ENCODE measurements at regions not wholly inside any gene's neighbourhood (a gene's known extent, or its start where the extent isn't known, plus 50 kb on each side); places are given as distances from the start of the nearest gene placed in this dataset.

DNA sequence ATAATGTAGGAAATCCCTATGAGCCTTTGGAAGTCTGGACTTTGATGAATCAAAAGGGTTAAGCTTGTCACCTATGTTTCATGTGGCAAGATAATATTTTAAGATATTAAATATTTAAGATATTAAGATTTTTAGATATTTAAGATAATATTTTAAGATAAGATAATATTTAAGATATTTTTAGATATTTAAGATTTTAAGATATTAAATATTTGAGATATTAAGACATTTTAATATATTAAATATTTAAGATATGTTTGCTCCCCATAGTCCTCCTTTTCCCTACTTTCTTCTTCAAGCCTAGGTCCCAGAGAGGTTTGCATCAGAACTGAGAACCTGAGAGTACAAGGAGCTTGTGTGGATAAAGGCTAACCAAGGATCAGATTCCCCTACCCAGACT lies 478.4 kb upstream of the IGFBP7 start:
- H3K4me1 ChIP-seq (ENCODE audit: control insufficient read depth in 2 of 2, insufficient read depth in 2 of 2, low read length in 1 of 2): no peaks in the 10 kb centered on the region
- H3K27ac ChIP-seq (ENCODE audit: low read depth in 2 of 2, low read length in 1 of 2): no peak overlapping the region
- H3K4me3 ChIP-seq (ENCODE audit: low read depth in 1 of 2, low read length in 2 of 2): no peak overlapping the region
- H3K36me3 ChIP-seq (ENCODE audit: control insufficient read depth in 2 of 2, insufficient read depth in 2 of 2, low read length in 1 of 2): no peaks in the 10 kb centered on the region
- no peaks in the 10 kb centered on the region for H3K27me3 ChIP-seq (ENCODE audit: control insufficient read depth in 1 of 2, insufficient read depth in 2 of 2, low read length in 2 of 2)
- no peaks in the 10 kb centered on the region for H3K9me3 ChIP-seq (ENCODE audit: control insufficient read depth in 2 of 2, insufficient read depth in 1 of 2, low read depth in 1 of 2, low read length in 1 of 2)

GRCh38 chr4:57580710-57581599 lies 470.8 kb upstream of the IGFBP7 start:
- H3K4me1 ChIP-seq (ENCODE audit: control insufficient read depth in 2 of 2, insufficient read depth in 2 of 2, low read length in 1 of 2): no peaks in the 10 kb centered on the region
- H3K27ac ChIP-seq (ENCODE audit: low read depth in 2 of 2, low read length in 1 of 2): no peak overlapping the region
- no peaks in the 10 kb centered on the region for H3K36me3 ChIP-seq (ENCODE audit: control insufficient read depth in 2 of 2, insufficient read depth in 2 of 2, low read length in 1 of 2)
- H3K4me3 ChIP-seq (ENCODE audit: low read depth in 1 of 2, low read length in 2 of 2): no peak overlapping the region
- no peaks in the 10 kb centered on the region for H3K9me3 ChIP-seq (ENCODE audit: control insufficient read depth in 2 of 2, insufficient read depth in 1 of 2, low read depth in 1 of 2, low read length in 1 of 2)
- no peaks in the 10 kb centered on the region for H3K27me3 ChIP-seq (ENCODE audit: control insufficient read depth in 1 of 2, insufficient read depth in 2 of 2, low read length in 2 of 2)

GRCh38 chr4:57575426-57575825 lies 465.2 kb upstream of the IGFBP7 start:
- Histone ChIP-seq H3K9me3 (ENCODE audit: control insufficient read depth in 2 of 2, insufficient read depth in 1 of 2, low read depth in 1 of 2, low read length in 1 of 2) (no peaks in the 10 kb centered on the region), H3K27ac (ENCODE audit: low read depth in 2 of 2, low read length in 1 of 2) (no peak overlapping the region), H3K27me3 (ENCODE audit: control insufficient read depth in 1 of 2, insufficient read depth in 2 of 2, low read length in 2 of 2) (no peaks in the 10 kb centered on the region), H3K36me3 (ENCODE audit: control insufficient read depth in 2 of 2, insufficient read depth in 2 of 2, low read length in 1 of 2) (no peaks in the 10 kb centered on the region), H3K4me3 (ENCODE audit: low read depth in 1 of 2, low read length in 2 of 2) (no peak overlapping the region), H3K4me1 (ENCODE audit: control insufficient read depth in 2 of 2, insufficient read depth in 2 of 2, low read length in 1 of 2) (no peaks in the 10 kb centered on the region)
- WGBS, 2 donors: 59 to 65% methylated on average over 2 of the region's 2 CpGs

- Histone ChIP-seq H3K4me3 (ENCODE audit: low read depth in 1 of 2, low read length in 2 of 2) (no peak overlapping the region), H3K27me3 (ENCODE audit: control insufficient read depth in 1 of 2, insufficient read depth in 2 of 2, low read length in 2 of 2) (no peaks in the 10 kb centered on the region), H3K4me1 (ENCODE audit: control insufficient read depth in 2 of 2, insufficient read depth in 2 of 2, low read length in 1 of 2) (no peaks in the 10 kb centered on the region), H3K27ac (ENCODE audit: low read depth in 2 of 2, low read length in 1 of 2) (no peak overlapping the region), H3K9me3 (ENCODE audit: control insufficient read depth in 2 of 2, insufficient read depth in 1 of 2, low read depth in 1 of 2, low read length in 1 of 2) (no peaks in the 10 kb centered on the region), H3K36me3 (ENCODE audit: control insufficient read depth in 2 of 2, insufficient read depth in 2 of 2, low read length in 1 of 2) (no peaks in the 10 kb centered on the region)
- 65 to 66% methylated on average over 5 of the region's 5 CpGs for WGBS, 2 donors
Observed at GRCh38 chr4:57554556-57555092, 444.4 kb upstream of the IGFBP7 start.

GRCh38 chr4:57553728-57554127 lies 443.5 kb upstream of the IGFBP7 start:
- Histone ChIP-seq H3K27me3 (ENCODE audit: control insufficient read depth in 1 of 2, insufficient read depth in 2 of 2, low read length in 2 of 2) (no peaks in the 10 kb centered on the region), H3K9me3 (ENCODE audit: control insufficient read depth in 2 of 2, insufficient read depth in 1 of 2, low read depth in 1 of 2, low read length in 1 of 2) (no peaks in the 10 kb centered on the region), H3K4me1 (ENCODE audit: control insufficient read depth in 2 of 2, insufficient read depth in 2 of 2, low read length in 1 of 2) (no peaks in the 10 kb centered on the region), H3K36me3 (ENCODE audit: control insufficient read depth in 2 of 2, insufficient read depth in 2 of 2, low read length in 1 of 2) (no peaks in the 10 kb centered on the region), H3K27ac (ENCODE audit: low read depth in 2 of 2, low read length in 1 of 2) (no peak overlapping the region), H3K4me3 (ENCODE audit: low read depth in 1 of 2, low read length in 2 of 2) (no peak overlapping the region)
- WGBS, 2 donors: 73 to 76% methylated on average over 3 of the region's 3 CpGs

DNA sequence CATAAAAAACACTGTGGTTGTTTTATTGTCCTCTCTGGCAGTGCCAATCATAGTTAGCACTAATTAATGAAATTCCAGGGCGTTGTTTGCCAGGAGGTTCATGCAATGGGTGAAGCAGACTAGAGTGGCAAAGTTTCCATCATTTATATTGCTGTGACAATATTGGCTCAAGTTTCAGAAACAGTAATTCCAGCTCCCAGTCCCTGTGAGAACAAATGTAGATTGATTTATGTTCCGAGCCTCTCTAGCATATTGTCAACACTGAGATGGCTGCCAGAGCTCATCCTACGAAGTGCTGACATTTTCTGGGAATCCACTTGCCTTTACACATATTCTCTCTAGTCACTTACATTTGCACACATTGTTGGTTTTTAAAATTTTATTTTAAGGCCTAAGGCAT lies 440.0 kb upstream of the IGFBP7 start:
- Histone ChIP-seq H3K27me3 (ENCODE audit: control insufficient read depth in 1 of 2, insufficient read depth in 2 of 2, low read length in 2 of 2) (no peaks in the 10 kb centered on the region), H3K27ac (ENCODE audit: low read depth in 2 of 2, low read length in 1 of 2) (no peak overlapping the region), H3K9me3 (ENCODE audit: control insufficient read depth in 2 of 2, insufficient read depth in 1 of 2, low read depth in 1 of 2, low read length in 1 of 2) (no peaks in the 10 kb centered on the region), H3K4me1 (ENCODE audit: control insufficient read depth in 2 of 2, insufficient read depth in 2 of 2, low read length in 1 of 2) (no peaks in the 10 kb centered on the region), H3K36me3 (ENCODE audit: control insufficient read depth in 2 of 2, insufficient read depth in 2 of 2, low read length in 1 of 2) (no peaks in the 10 kb centered on the region), H3K4me3 (ENCODE audit: low read depth in 1 of 2, low read length in 2 of 2) (no peak overlapping the region)
- WGBS, 2 donors: 20 to 23% methylated on average over 3 of the region's 3 CpGs

DNA sequence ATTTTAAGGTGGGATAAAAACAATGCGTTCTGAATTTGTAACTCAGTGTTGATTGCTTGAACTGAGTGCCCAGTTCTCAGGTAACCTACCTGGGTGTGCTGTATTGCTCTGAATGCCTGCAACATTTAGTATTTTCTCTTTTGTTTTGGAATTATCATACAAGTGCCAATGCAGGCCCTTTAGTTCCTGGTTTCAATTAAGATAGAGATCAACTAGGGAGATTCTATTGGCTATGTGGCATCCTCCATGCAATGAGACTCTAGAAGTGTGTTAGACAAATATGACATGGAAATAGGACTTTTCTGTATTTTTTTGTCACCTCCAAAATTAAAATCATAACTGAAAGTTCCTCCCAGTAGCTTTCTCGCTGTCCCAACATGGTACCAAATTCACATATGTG lies 438.7 kb upstream of the IGFBP7 start:
- WGBS, 2 donors: 91 to 92% methylated on average over 2 of the region's 2 CpGs
- H3K36me3 ChIP-seq (ENCODE audit: control insufficient read depth in 2 of 2, insufficient read depth in 2 of 2, low read length in 1 of 2): no peaks in the 10 kb centered on the region
- no peaks in the 10 kb centered on the region for H3K9me3 ChIP-seq (ENCODE audit: control insufficient read depth in 2 of 2, insufficient read depth in 1 of 2, low read depth in 1 of 2, low read length in 1 of 2)

DNA sequence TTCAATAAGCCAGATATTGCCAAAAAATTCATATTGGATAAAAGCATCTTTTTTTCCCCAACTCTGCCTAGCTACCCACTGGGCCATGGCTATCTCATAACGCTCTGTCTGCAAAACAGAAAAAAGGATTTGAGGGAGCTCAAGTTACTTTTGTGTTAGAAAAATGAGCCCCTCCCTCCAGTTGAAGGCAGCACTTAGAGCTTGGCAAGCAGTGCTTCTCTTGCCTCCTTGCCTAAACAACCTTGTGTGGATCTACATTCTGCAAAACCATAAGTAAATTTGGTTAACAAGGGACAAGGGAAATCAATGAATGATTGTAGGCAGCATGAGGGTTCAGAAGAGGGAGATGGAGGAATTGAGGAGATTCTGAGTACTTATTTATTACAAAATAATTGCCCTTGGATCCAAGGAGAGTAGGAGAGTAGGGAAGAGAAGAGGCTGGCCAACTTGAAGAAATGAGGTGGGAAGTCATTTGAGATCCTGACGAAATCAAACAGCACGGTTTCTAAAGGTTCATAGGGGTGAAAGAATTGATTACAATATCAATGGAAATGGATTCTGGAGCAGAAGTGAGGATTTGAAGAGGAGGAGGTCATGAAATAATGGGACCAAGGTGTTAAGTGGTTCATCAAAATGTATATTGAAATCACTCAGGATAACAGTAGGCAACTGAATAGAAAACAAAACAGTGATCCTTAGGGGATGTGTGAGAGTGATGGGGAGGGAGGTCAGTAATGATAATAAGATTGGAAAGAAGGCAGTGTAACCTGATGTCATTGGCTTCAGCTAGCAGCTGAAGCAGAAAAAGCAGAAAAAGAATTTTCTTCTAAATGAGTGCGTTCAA lies 434.8 kb upstream of the IGFBP7 start:
- H3K9me3 ChIP-seq (ENCODE audit: control insufficient read depth in 2 of 2, insufficient read depth in 1 of 2, low read depth in 1 of 2, low read length in 1 of 2): no peaks in the 10 kb centered on the region
- no peaks in the 10 kb centered on the region for H3K4me1 ChIP-seq (ENCODE audit: control insufficient read depth in 2 of 2, insufficient read depth in 2 of 2, low read length in 1 of 2)
- H3K27me3 ChIP-seq (ENCODE audit: control insufficient read depth in 1 of 2, insufficient read depth in 2 of 2, low read length in 2 of 2): no peaks in the 10 kb centered on the region
- 53 to 62% methylated on average over 4 of the region's 4 CpGs for WGBS, 2 donors
- H3K27ac ChIP-seq (ENCODE audit: low read depth in 2 of 2, low read length in 1 of 2): no peak overlapping the region
- no peak overlapping the region for H3K4me3 ChIP-seq (ENCODE audit: low read depth in 1 of 2, low read length in 2 of 2)
- no peaks in the 10 kb centered on the region for H3K36me3 ChIP-seq (ENCODE audit: control insufficient read depth in 2 of 2, insufficient read depth in 2 of 2, low read length in 1 of 2)

More for the DNA sequence above, 438.7 kb upstream of the IGFBP7 start:
- Histone ChIP-seq H3K4me3 (ENCODE audit: low read depth in 1 of 2, low read length in 2 of 2) (no peak overlapping the region), H3K27ac (ENCODE audit: low read depth in 2 of 2, low read length in 1 of 2) (no peak overlapping the region), H3K27me3 (ENCODE audit: control insufficient read depth in 1 of 2, insufficient read depth in 2 of 2, low read length in 2 of 2) (no peaks in the 10 kb centered on the region), H3K4me1 (ENCODE audit: control insufficient read depth in 2 of 2, insufficient read depth in 2 of 2, low read length in 1 of 2) (no peaks in the 10 kb centered on the region)

- 34 to 37% methylated on average over 5 of the region's 5 CpGs for WGBS, 2 donors
- no peaks in the 10 kb centered on the region for H3K27me3 ChIP-seq (ENCODE audit: control insufficient read depth in 1 of 2, insufficient read depth in 2 of 2, low read length in 2 of 2)
- H3K27ac ChIP-seq (ENCODE audit: low read depth in 2 of 2, low read length in 1 of 2): no peak overlapping the region
- H3K36me3 ChIP-seq (ENCODE audit: control insufficient read depth in 2 of 2, insufficient read depth in 2 of 2, low read length in 1 of 2): no peaks in the 10 kb centered on the region
- H3K4me1 ChIP-seq (ENCODE audit: control insufficient read depth in 2 of 2, insufficient read depth in 2 of 2, low read length in 1 of 2): no peaks in the 10 kb centered on the region
- H3K9me3 ChIP-seq (ENCODE audit: control insufficient read depth in 2 of 2, insufficient read depth in 1 of 2, low read depth in 1 of 2, low read length in 1 of 2): no peaks in the 10 kb centered on the region
- H3K4me3 ChIP-seq (ENCODE audit: low read depth in 1 of 2, low read length in 2 of 2): no peak overlapping the region
Observed at GRCh38 chr4:57504797-57505530, 394.8 kb upstream of the IGFBP7 start.

Data from esophagus (tissue), 2 donors.